H1 (cell line): ENCODE measurements at regions not wholly inside any gene's neighbourhood (a gene's known extent, or its start where the extent isn't known, plus 50 kb on each side); places are given as distances from the start of the nearest gene placed in this dataset.

Source experiments
- CTCF ChIA-PET: fragments of 300-600 bp; sonication (Branson Sonifier 250); formaldehyde crosslinking; loops from one replicate; lab custom pipeline; 2021; ENCODE audit not compliant: partially characterized antibody; lab: Charles Lee
- POLR2A ChIA-PET: fragments of 300-600 bp; sonication (Branson Sonifier 250); formaldehyde crosslinking; loops from one replicate; lab custom pipeline; 2021; ENCODE audit warnings: inconsistent platforms; ENCODE audit not compliant: partially characterized antibody; lab: Charles Lee
- DNase-seq, 2 experiments: peaks; one replicate each; pipeline versions ENCODE4 v3.0.0 to v3.0.0-alpha.2; 2010 to 2022; ENCODE audit warnings: low spot score in 2 of 2, low read depth in 1 of 2, mixed read lengths in 1 of 2
- FAIRE-seq: peaks from 2 replicates; lab custom pipeline; 2011; peaks lifted over from hg19 to GRCh38; lab: Jason Lieb, UNC
- H2AFZ ChIP-seq: 2 replicates; pipeline ENCODE4 v1.8.1; 2012; ENCODE audit warnings: low read length, inconsistent platforms
- H2AK5ac ChIP-seq: 2 replicates; pipeline ENCODE4 v1.6.1; 2013; ENCODE audit warnings: low read depth, low read length
- H2BK120ac ChIP-seq: replicated peaks from 2 replicates; pipeline ENCODE3; 2013; ENCODE audit warnings: low read depth, low read length, inconsistent platforms
- H2BK12ac ChIP-seq: 2 replicates; pipeline ENCODE4 v1.6.1; 2013; ENCODE audit warnings: low read depth, low read length
- H2BK15ac ChIP-seq: 2 replicates; pipeline ENCODE4 v1.6.1; 2013; ENCODE audit warnings: low read length
- H2BK20ac ChIP-seq: 2 replicates; pipeline ENCODE4 v1.6.1; 2013; ENCODE audit warnings: low read length
- H2BK5ac ChIP-seq: 2 replicates; pipeline ENCODE4 v1.6.1; 2013; ENCODE audit warnings: low read depth, low read length
- H3K14ac ChIP-seq: 2 replicates; pipeline ENCODE4 v1.6.1; 2013; ENCODE audit warnings: inconsistent platforms; ENCODE audit not compliant: insufficient read length
- H3K18ac ChIP-seq: 2 replicates; pipeline ENCODE4 v1.6.1; 2013; ENCODE audit warnings: low read length; ENCODE audit errors: extremely low read depth
- H3K23ac ChIP-seq: 2 replicates; pipeline ENCODE4 v1.6.1; 2013; ENCODE audit warnings: inconsistent platforms; ENCODE audit not compliant: insufficient read length
- H3K23me2 ChIP-seq: 2 replicates; pipeline ENCODE4 v1.6.1; 2013; ENCODE audit warnings: low read depth, low read length
- H3K27ac ChIP-seq: 2 replicates; pipeline ENCODE4 v1.6.1; 2011; ENCODE audit warnings: low read depth, low read length, inconsistent platforms
- H3K27me3 ChIP-seq, 4 experiments: replicated peaks in 1 of 4; 1 replicate in 1 of 4; 2 replicates in 3 of 4; pipeline versions ENCODE4 v1.6.1 to v1.8.1; 2011 to 2013; ENCODE audit warnings: low read length in 3 of 4, mild to moderate bottlenecking in 3 of 4, inconsistent platforms in 2 of 4, mixed read lengths in 2 of 4, moderate library complexity in 1 of 4; ENCODE audit not compliant: control insufficient read depth in 3 of 4, insufficient read depth in 3 of 4; ENCODE audit errors: extremely low read depth in 1 of 4
- H3K36me3 ChIP-seq, 4 experiments: 2 replicates each; pipeline versions ENCODE4 v1.6.1 to v1.8.1; 2011 to 2013; ENCODE audit warnings: mild to moderate bottlenecking in 4 of 4, low read length in 3 of 4, moderate library complexity in 2 of 4, control low read depth in 1 of 4, inconsistent platforms in 1 of 4; ENCODE audit not compliant: insufficient read depth in 4 of 4, control insufficient read depth in 2 of 4
- H3K4ac ChIP-seq: replicated peaks from 2 replicates; pipeline ENCODE3; 2013; ENCODE audit warnings: low read length, low read depth, mixed read lengths, inconsistent platforms; ENCODE audit not compliant: insufficient read length
- H3K4me1 ChIP-seq, 4 experiments: replicated peaks in 1 of 4; 1 replicate in 1 of 4; 2 replicates in 3 of 4; pipeline versions ENCODE4 v1.6.1 to v1.8.1; 2011 to 2013; ENCODE audit warnings: low read length in 3 of 4, inconsistent platforms in 2 of 4, mixed read lengths in 1 of 4; ENCODE audit not compliant: insufficient read depth in 4 of 4, control insufficient read depth in 3 of 4
- H3K4me2 ChIP-seq, 2 experiments: 2 replicates each; pipeline versions ENCODE4 v1.6.1 to v1.8.1; 2011 to 2013; ENCODE audit warnings: low read depth in 2 of 2, low read length in 2 of 2, control low read depth in 1 of 2, inconsistent platforms in 1 of 2, mild to moderate bottlenecking in 1 of 2; ENCODE audit not compliant: insufficient read depth in 1 of 2
- H3K4me3 ChIP-seq, 4 experiments: fragments of 200-600, 300-600 bp in 1 of 4; sonication (generic), shearing (Covaris generic), sonication (Bioruptor Twin) in 1 of 4; 2 replicates each; pipeline versions ENCODE4 v1.5.1 to v1.8.1; 2011 to 2016; ENCODE audit warnings: low read length in 4 of 4, low read depth in 3 of 4, control low read depth in 2 of 4, inconsistent platforms in 2 of 4, mild to moderate bottlenecking in 2 of 4, mixed read lengths in 1 of 4, moderate library complexity in 1 of 4; ENCODE audit not compliant: insufficient read depth in 2 of 4; ENCODE audit errors: extremely low read depth in 1 of 4
- H3K56ac ChIP-seq: replicated peaks from 2 replicates; pipeline ENCODE3; 2013; ENCODE audit warnings: low read depth, mild to moderate bottlenecking, mixed read lengths, low read length, inconsistent platforms; ENCODE audit not compliant: insufficient read length
- H3K79me1 ChIP-seq: 2 replicates; pipeline ENCODE4 v1.6.1; 2013; ENCODE audit warnings: low read depth, low read length, control low read depth
- H3K79me2 ChIP-seq, 2 experiments: 2 replicates each; pipeline versions ENCODE4 v1.6.1 to v1.8.1; 2012 to 2013; ENCODE audit warnings: low read length in 2 of 2, mild to moderate bottlenecking in 2 of 2, inconsistent platforms in 1 of 2; ENCODE audit not compliant: insufficient read depth in 2 of 2, control insufficient read depth in 1 of 2
- H3K9ac ChIP-seq, 4 experiments: replicated peaks in 1 of 4; 1 replicate in 1 of 4; 2 replicates in 3 of 4; pipeline versions ENCODE4 v1.6.1 to v1.8.1; 2011 to 2013; ENCODE audit warnings: low read depth in 3 of 4, low read length in 3 of 4, control low read depth in 2 of 4, mild to moderate bottlenecking in 2 of 4, moderate library complexity in 2 of 4, inconsistent platforms in 1 of 4; ENCODE audit errors: extremely low read depth in 1 of 4
- H3K9me3 ChIP-seq, 2 experiments: 2 replicates each; pipeline versions ENCODE4 v1.6.1 to v1.8.1; 2012 to 2013; ENCODE audit warnings: mild to moderate bottlenecking in 2 of 2, moderate library complexity in 2 of 2, control low read depth in 1 of 2, inconsistent platforms in 1 of 2, low read depth in 1 of 2, low read length in 1 of 2, mixed read lengths in 1 of 2; ENCODE audit not compliant: insufficient read depth in 2 of 2
- H4K20me1 ChIP-seq, 2 experiments: replicated peaks in 1 of 2; 2 replicates each; pipeline versions ENCODE3 to v1.8.1; 2011 to 2013; ENCODE audit warnings: inconsistent platforms in 2 of 2, low read length in 2 of 2, mild to moderate bottlenecking in 1 of 2; ENCODE audit not compliant: insufficient read depth in 2 of 2, control insufficient read depth in 1 of 2
- H4K5ac ChIP-seq: 2 replicates; pipeline ENCODE4 v1.6.1; 2013; ENCODE audit warnings: low read length, low read depth, mixed read lengths, inconsistent platforms; ENCODE audit not compliant: insufficient read length
- H4K8ac ChIP-seq: 2 replicates; pipeline ENCODE4 v1.8.0; 2013; ENCODE audit warnings: mild to moderate bottlenecking, moderate library complexity, low read length, inconsistent platforms; ENCODE audit not compliant: insufficient read depth; ENCODE audit errors: extremely low read depth
- H4K91ac ChIP-seq: replicated peaks from 2 replicates; pipeline ENCODE3; 2013; ENCODE audit warnings: low read length, mixed read lengths, inconsistent platforms; ENCODE audit not compliant: insufficient read length
- BRCA1 ChIP-seq: IDR thresholded peaks from 2 replicates; pipeline ENCODE4 v1.6.1; 2012; ENCODE audit warnings: low read depth, low read length, improper control_type of control experiment
- CBX8 ChIP-seq: fragments of 300-800, 300-1000 bp; sonication (generic); IDR thresholded peaks from 2 replicates; pipeline ENCODE4 v1.7.1; 2016; ENCODE audit warnings: low read depth, low read length, borderline replicate concordance
- CREB1 ChIP-seq: IDR thresholded peaks from 2 replicates; pipeline ENCODE4 v1.6.1; 2012; ENCODE audit warnings: inconsistent platforms
- EZH2 ChIP-seq: fragments of 200-600 bp; sonication (generic); IDR thresholded peaks from 2 replicates; pipeline ENCODE4 v1.7.1; 2012; ENCODE audit warnings: low read depth, mild to moderate bottlenecking, moderate library complexity, low read length, inconsistent platforms; ENCODE audit not compliant: severe bottlenecking
- GTF2F1 ChIP-seq: IDR thresholded peaks from 2 replicates; pipeline ENCODE4 v1.6.1; 2012; ENCODE audit warnings: low read depth, low read length, improper control_type of control experiment, borderline replicate concordance
- HDAC2 ChIP-seq, 2 experiments: fragments of 300-600 bp in 1 of 2; sonication (generic) in 1 of 2; IDR thresholded peaks; 2 replicates each; pipeline ENCODE4 v1.6.1; 2011 to 2012; ENCODE audit warnings: low read depth in 2 of 2, low read length in 2 of 2, mild to moderate bottlenecking in 2 of 2, moderate library complexity in 2 of 2, borderline replicate concordance in 1 of 2, inconsistent platforms in 1 of 2
- JUND ChIP-seq: IDR thresholded peaks from 2 replicates; pipeline ENCODE4 v1.6.1; 2011; ENCODE audit warnings: mild to moderate bottlenecking, improper control_type of control experiment, low read length
- KDM1A ChIP-seq: fragments of 200-600, 300-600 bp; sonication (generic); IDR thresholded peaks from 2 replicates; pipeline ENCODE4 v1.7.1; 2016; ENCODE audit warnings: mild to moderate bottlenecking, low read length, borderline replicate concordance
- KDM4A ChIP-seq: IDR thresholded peaks from one replicate; pipeline ENCODE4 v1.7.1; 2012; ENCODE audit warnings: low read depth, mild to moderate bottlenecking, moderate library complexity, low read length, inconsistent platforms; ENCODE audit not compliant: severe bottlenecking
- PHF8 ChIP-seq: fragments of 200-600 bp; sonication (generic); conservative IDR thresholded peaks from 2 replicates; pipeline ENCODE4 v1.7.1; 2012; ENCODE audit warnings: low read depth, mild to moderate bottlenecking, inconsistent platforms, low read length, moderate library complexity
- POU5F1 ChIP-seq: IDR thresholded peaks from 2 replicates; pipeline ENCODE4 v1.6.1; 2011; ENCODE audit warnings: low read depth, mild to moderate bottlenecking, low read length, moderate library complexity
- SP2 ChIP-seq: IDR thresholded peaks from 2 replicates; pipeline ENCODE4 v1.6.1; 2012; ENCODE audit warnings: mild to moderate bottlenecking, low read length, inconsistent platforms
- SUZ12 ChIP-seq: fragments of 200-600 bp; sonication (generic); IDR thresholded peaks from 2 replicates; pipeline ENCODE4 v1.6.1; 2012; ENCODE audit warnings: mild to moderate bottlenecking, inconsistent platforms, low read length, moderate library complexity, mixed read lengths
- TCF12 ChIP-seq: IDR thresholded peaks from 2 replicates; pipeline ENCODE4 v1.6.1; 2011; ENCODE audit warnings: low read depth, mild to moderate bottlenecking, low read length
- ZNF274 ChIP-seq: IDR thresholded peaks from 2 replicates; pipeline ENCODE4 v1.7.0; 2012; ENCODE audit warnings: low read length, borderline replicate concordance; ENCODE audit errors: extremely low read depth
- WGBS, 2 experiments: shearing (Covaris generic) in 1 of 2; methylation state at CpG; one replicate each; pipeline versions ENCODE4 v1.1.6 to v1.1.7; 2013 to 2015; ENCODE audit warnings: low lambda C conversion rate in 2 of 2, mixed read lengths in 2 of 2, inconsistent platforms in 1 of 2, low coverage in 1 of 2, missing lambda C conversion rate in 1 of 2; ENCODE audit not compliant: insufficient replicate concordance in 2 of 2, insufficient coverage in 1 of 2, insufficient read length in 1 of 2; ENCODE audit errors: extremely low coverage in 1 of 2, missing lambda C conversion rate in 1 of 2; 5-methylcytosine and 5-hydroxymethylcytosine counted together

- H3K56ac ChIP-seq: no peak overlapping the region
- CTCF ChIA-PET: no interaction called here
- WGBS, 2 experiments: 90% methylated on average over 6 of the region's 6 CpGs; no CpG with 5 or more reads in 1 of the 2 experiments
These were observed 514.9 kb upstream of the ARRDC3 start for GRCh38 chr5:91898019-91898418.

More at GRCh38 chr5:91898019-91898418, 514.9 kb upstream of the ARRDC3 start:
- H3K9ac ChIP-seq: no peak overlapping the region
- no peak overlapping the region for H2BK15ac ChIP-seq
- POLR2A ChIA-PET: no interaction called here
- no peak overlapping the region for H2BK20ac ChIP-seq
- H2BK12ac ChIP-seq: no peak overlapping the region
- DNase-seq (no peak), FAIRE-seq (no peak)
- H2BK5ac ChIP-seq: no peak overlapping the region
- H3K4ac ChIP-seq: no peak overlapping the region
- no peaks in the 10 kb centered on the region for H3K79me1 ChIP-seq
- H3K27ac ChIP-seq: no peak overlapping the region
- no peaks in the 10 kb centered on the region for H3K9me3 ChIP-seq
- H3K4me3 ChIP-seq: no peak overlapping the region
- H4K20me1 ChIP-seq: no peaks in the 10 kb centered on the region
- H4K5ac ChIP-seq: no peak overlapping the region
- H3K4me2 ChIP-seq: no peak overlapping the region
- H2AFZ ChIP-seq: no peak overlapping the region
- no peak for TF ChIP-seq BRCA1
- TF ChIP-seq ZNF274: no peak
- TF ChIP-seq HDAC2 (IDR thresholded peaks at IDR 0.05; ENCODE audit: borderline replicate concordance in 1 of 2, low read depth in 2 of 2, low read length in 2 of 2): no peak
- TF ChIP-seq TCF12: no peak
- TF ChIP-seq KDM1A: no peak
- no peak for TF ChIP-seq GTF2F1
- TF ChIP-seq JUND: no peak
- TF ChIP-seq CREB1: no peak
- no peak for TF ChIP-seq PHF8
- no peak for TF ChIP-seq CBX8
- TF ChIP-seq KDM4A: no peak
- no peak for TF ChIP-seq POU5F1
- no peak for TF ChIP-seq SP2
- no peak for TF ChIP-seq SUZ12
- TF ChIP-seq EZH2: no peak
- H3K79me2 ChIP-seq: no peaks in the 10 kb centered on the region
- H4K91ac ChIP-seq: no peak overlapping the region
- no peaks in the 10 kb centered on the region; a peak in 1 of 7 replicates for H3K4me1 ChIP-seq
- H3K14ac ChIP-seq: no peak overlapping the region
- H2BK120ac ChIP-seq: no peak overlapping the region
- no peaks in the 10 kb centered on the region for H3K36me3 ChIP-seq
- H4K8ac ChIP-seq: no peak overlapping the region
- H3K27me3 ChIP-seq: no peaks in the 10 kb centered on the region
- no peak overlapping the region for H3K23ac ChIP-seq
- H3K23me2 ChIP-seq: no peaks in the 10 kb centered on the region
- no peak overlapping the region for H2AK5ac ChIP-seq
- H3K18ac ChIP-seq: no peak overlapping the region
